ENCODE measurements at regions not wholly inside any gene's neighbourhood (a gene's known extent, or its start where the extent isn't known, plus 50 kb on each side); places are given as distances from the start of the nearest gene placed in this dataset.

GRCh38 chr5:26807231-26808199, 230.9 kb downstream of the CDH9 start:
- Histone ChIP-seq H3K79me1 (ENCODE audit: insufficient read depth, low read depth, low read length, poor library complexity, severe bottlenecking) (no peaks in the 10 kb centered on the region), H3K18ac (ENCODE audit: insufficient read length, low read depth, low read length) (no peak overlapping the region), H4K5ac (ENCODE audit: insufficient read length, low read depth, low read length) (no peak overlapping the region), H3K56ac (ENCODE audit: insufficient read length, low read depth, low read length) (no peak overlapping the region), H3K4me2 (ENCODE audit: insufficient read depth, insufficient read length, low read length) (no peak overlapping the region), H3K27ac (ENCODE audit: insufficient read length, low read depth, low read length) (no peak overlapping the region), H3K4me1 (ENCODE audit: insufficient read depth, low read length) (no peaks in the 10 kb centered on the region), H2AK5ac (ENCODE audit: insufficient read length, low read length) (no peak overlapping the region), H4K8ac (replicated peaks; ENCODE audit: insufficient read length, low read depth, low read length) (no peak overlapping the region), H3K4ac (ENCODE audit: low read depth, low read length) (no peak overlapping the region), H3K23ac (ENCODE audit: insufficient read length, low read depth, low read length) (no peak overlapping the region), H3K14ac (ENCODE audit: insufficient read depth, low read length) (no peak overlapping the region), H2BK15ac (ENCODE audit: low read depth, low read length) (no peak overlapping the region), H3K79me2 (ENCODE audit: insufficient read depth, low read length) (no peaks in the 10 kb centered on the region), H3K9ac (ENCODE audit: extremely low read depth, insufficient read length, low read length) (no peak overlapping the region), H3T11ph (ENCODE audit: low read length) (no peak overlapping the region), H4K20me1 (ENCODE audit: control insufficient read depth, insufficient read depth, insufficient read length) (no peaks in the 10 kb centered on the region), H4K91ac (ENCODE audit: insufficient read length, low read depth, low read length) (no peak overlapping the region), H2BK5ac (ENCODE audit: insufficient read length, low read length) (no peak overlapping the region), H3K23me2 (ENCODE audit: insufficient read length, low read depth, low read length, poor library complexity, severe bottlenecking) (no peaks in the 10 kb centered on the region), H3K27me3 (ENCODE audit: insufficient read depth, low read length) (no peaks in the 10 kb centered on the region), H2AFZ (ENCODE audit: low read length) (no peak overlapping the region), H2BK12ac (ENCODE audit: insufficient read length, low read depth, low read length) (no peak overlapping the region), H3K9me3 (ENCODE audit: control insufficient read depth, low read depth, low read length) (no peaks in the 10 kb centered on the region), H2BK120ac (ENCODE audit: low read depth, low read length, poor library complexity, severe bottlenecking) (no peak overlapping the region), H2BK20ac (ENCODE audit: low read depth, low read length, poor library complexity, severe bottlenecking) (no peak overlapping the region)
- peaks cover 13 to 15% of the 10 kb centered on the region in 2 experiments for H3K9me3 Mint-ChIP-seq
- TF ChIP-seq CTCF (conservative IDR thresholded peaks at IDR 0.05), result peak; percentile 49; the same call in 2 of the 3 replicates
- WGBS (ENCODE audit: extremely low coverage, insufficient read length, low lambda C conversion rate), result no CpG with 5 or more reads among the region's 16 CpGs
- peaks cover 0 to 7% (median 4%) of the 10 kb centered on the region in 3 experiments; a peak in 5 of 7 replicates for H3K36me3 Mint-ChIP-seq (ENCODE audit: insufficient read depth in 1 of 3, low read depth in 3 of 3)
- H3K4me1 Mint-ChIP-seq, result no peaks in the 10 kb centered on the region
- H3K27ac Mint-ChIP-seq, result no peak overlapping the region
- no peaks in the 10 kb centered on the region for H3K27me3 Mint-ChIP-seq (ENCODE audit: low read depth)
- no peak overlapping the region for H3K4me3 Mint-ChIP-seq
- peak; percentile 34 for DNase-seq
